ENCODE measurements at regions not wholly inside any gene's neighbourhood (a gene's known extent, or its start where the extent isn't known, plus 50 kb on each side); places are given as distances from the start of the nearest gene placed in this dataset.

- no peak for TF ChIP-seq CTCF (IDR thresholded peaks at IDR 0.05)
- no peak for TF ChIP-seq POLR2A (IDR thresholded peaks at IDR 0.05)
These were observed 52.2 kb upstream of the HES1 start for GRCh38 chr3:194083637-194084224.
